Glutamatergic neuron (in vitro differentiated cells): ENCODE measurements at regions not wholly inside any gene's neighbourhood (a gene's known extent, or its start where the extent isn't known, plus 50 kb on each side); places are given as distances from the start of the nearest gene placed in this dataset.

Experiments
- DNase-seq: peaks from one replicate; pipeline ENCODE4 v3.0.0; 2022
- H3K27ac Mint-ChIP-seq: one replicate; pipeline ENCODE4 v1.8.0; 2020; ENCODE audit warnings: mild to moderate bottlenecking, mixed read lengths, inconsistent platforms; ENCODE audit not compliant: unreplicated experiment
- H3K27me3 Mint-ChIP-seq: one replicate; pipeline ENCODE4 v1.8.0; 2020; ENCODE audit warnings: mild to moderate bottlenecking, moderate library complexity, mixed read lengths, inconsistent platforms; ENCODE audit not compliant: unreplicated experiment
- H3K36me3 Mint-ChIP-seq: one replicate; pipeline ENCODE4 v1.8.0; 2020; ENCODE audit warnings: mild to moderate bottlenecking, mixed read lengths, inconsistent platforms; ENCODE audit not compliant: unreplicated experiment
- H3K4me1 Mint-ChIP-seq: one replicate; pipeline ENCODE4 v1.8.0; 2020; ENCODE audit warnings: mild to moderate bottlenecking, low read depth, mixed read lengths, inconsistent platforms; ENCODE audit not compliant: unreplicated experiment
- H3K4me3 Mint-ChIP-seq: one replicate; pipeline ENCODE4 v1.8.0; 2020; ENCODE audit warnings: mild to moderate bottlenecking, mixed read lengths, inconsistent platforms; ENCODE audit not compliant: unreplicated experiment
- H3K9me3 Mint-ChIP-seq: one replicate; pipeline ENCODE4 v1.8.0; 2020; ENCODE audit warnings: mild to moderate bottlenecking, moderate library complexity, mixed read lengths, inconsistent platforms; ENCODE audit not compliant: unreplicated experiment
- CTCF ChIP-seq: fragments of 200-600 bp; sonication (generic); IDR thresholded peaks from one replicate; pipeline ENCODE4 v1.5.0; 2021; ENCODE audit not compliant: partially characterized antibody, unreplicated experiment

DNA sequence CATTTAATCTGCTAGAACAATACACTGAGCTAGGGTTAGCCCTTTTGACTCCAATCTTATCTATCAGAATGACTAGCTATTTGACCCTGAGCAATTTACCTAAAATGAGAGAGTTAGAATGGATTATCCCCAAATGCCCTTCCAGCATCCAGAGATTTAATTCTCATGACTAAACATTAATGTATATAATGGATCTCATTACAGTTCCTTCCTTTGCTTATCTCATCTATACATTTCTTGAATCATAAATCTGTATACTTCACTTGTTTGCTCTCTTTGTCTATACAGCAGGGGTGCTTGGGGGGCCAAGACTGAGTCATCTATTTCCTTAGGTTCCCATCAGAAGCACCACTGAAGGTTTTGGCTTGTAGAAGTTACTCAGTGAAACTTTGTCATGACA is 565.8 kb downstream of the IGSF11 start:
- Mint-ChIP-seq H3K4me3 (no peak overlapping the region), H3K36me3 (no peaks in the 10 kb centered on the region), H3K27me3 (no peaks in the 10 kb centered on the region), H3K4me1 (no peaks in the 10 kb centered on the region), H3K9me3 (no peaks in the 10 kb centered on the region), H3K27ac (no peak overlapping the region)
- DNase-seq: no peak
- no peak for TF ChIP-seq CTCF

DNA sequence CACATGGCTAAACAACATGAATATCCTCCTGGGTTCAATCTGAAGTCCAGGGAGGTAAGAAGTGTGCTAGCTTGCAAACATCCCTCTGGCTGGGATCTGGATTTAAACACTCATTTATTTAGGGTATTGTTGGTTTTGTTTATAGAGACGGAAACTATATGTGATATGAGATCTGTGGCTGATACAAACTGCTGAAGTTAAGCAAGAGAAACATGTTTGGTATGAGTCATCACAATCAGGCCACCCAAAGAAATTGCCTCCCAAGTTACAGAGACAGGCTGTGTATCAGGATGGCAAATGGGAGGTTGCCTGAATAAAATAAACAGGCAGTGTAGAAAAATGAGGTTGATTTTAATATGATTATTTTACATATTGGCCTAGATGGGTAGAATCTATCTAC is 562.1 kb downstream of the IGSF11 start:
- H3K36me3 Mint-ChIP-seq: no peaks in the 10 kb centered on the region
- H3K4me3 Mint-ChIP-seq: no peak overlapping the region
- no peak for TF ChIP-seq CTCF
- no peak overlapping the region for H3K27ac Mint-ChIP-seq
- DNase-seq: no peak
- H3K4me1 Mint-ChIP-seq: no peaks in the 10 kb centered on the region
- H3K27me3 Mint-ChIP-seq: no peaks in the 10 kb centered on the region
- no peaks in the 10 kb centered on the region for H3K9me3 Mint-ChIP-seq

DNA sequence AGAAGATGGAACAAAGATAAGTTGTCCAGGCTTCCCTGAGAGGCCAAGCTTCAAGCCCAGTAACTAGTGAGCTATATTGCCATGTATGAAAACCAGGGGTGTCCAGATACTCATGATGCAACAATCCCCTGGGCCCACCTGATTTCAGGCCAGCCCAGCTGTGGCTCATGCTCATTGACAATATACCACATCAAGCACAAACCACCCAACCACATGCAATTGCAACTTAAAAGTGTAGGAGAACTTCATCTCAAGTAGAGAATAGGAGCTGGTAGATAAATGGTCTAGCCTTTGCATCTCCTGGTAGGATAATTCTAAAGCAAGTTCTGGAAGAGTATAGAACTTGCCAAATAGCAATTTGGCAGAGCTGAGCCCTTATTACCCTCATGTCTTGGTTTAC is 561.3 kb downstream of the IGSF11 start:
- TF ChIP-seq CTCF: no peak
- H3K4me1 Mint-ChIP-seq: no peaks in the 10 kb centered on the region
- H3K27me3 Mint-ChIP-seq: no peaks in the 10 kb centered on the region
- H3K36me3 Mint-ChIP-seq: no peaks in the 10 kb centered on the region
- no peaks in the 10 kb centered on the region for H3K9me3 Mint-ChIP-seq
- no peak for DNase-seq
- H3K4me3 Mint-ChIP-seq: no peak overlapping the region
- no peak overlapping the region for H3K27ac Mint-ChIP-seq

GRCh38 chr3:118476885-118477618 is 557.6 kb downstream of the IGSF11 start:
- no peak overlapping the region for H3K4me3 Mint-ChIP-seq
- no peak for TF ChIP-seq CTCF
- H3K27ac Mint-ChIP-seq: no peak overlapping the region
- H3K4me1 Mint-ChIP-seq: no peaks in the 10 kb centered on the region
- no peaks in the 10 kb centered on the region for H3K27me3 Mint-ChIP-seq
- H3K9me3 Mint-ChIP-seq: no peaks in the 10 kb centered on the region
- no peak for DNase-seq
- no peaks in the 10 kb centered on the region for H3K36me3 Mint-ChIP-seq

GRCh38 chr3:118477768-118478167 is 556.9 kb downstream of the IGSF11 start:
- Mint-ChIP-seq H3K27ac (no peak overlapping the region), H3K4me1 (no peaks in the 10 kb centered on the region), H3K27me3 (no peaks in the 10 kb centered on the region), H3K9me3 (no peaks in the 10 kb centered on the region), H3K36me3 (no peaks in the 10 kb centered on the region), H3K4me3 (no peak overlapping the region)
- no peak for DNase-seq
- TF ChIP-seq CTCF: no peak
